ENCODE measurements at regions not wholly inside any gene's neighbourhood (a gene's known extent, or its start where the extent isn't known, plus 50 kb on each side); places are given as distances from the start of the nearest gene placed in this dataset.

DNA sequence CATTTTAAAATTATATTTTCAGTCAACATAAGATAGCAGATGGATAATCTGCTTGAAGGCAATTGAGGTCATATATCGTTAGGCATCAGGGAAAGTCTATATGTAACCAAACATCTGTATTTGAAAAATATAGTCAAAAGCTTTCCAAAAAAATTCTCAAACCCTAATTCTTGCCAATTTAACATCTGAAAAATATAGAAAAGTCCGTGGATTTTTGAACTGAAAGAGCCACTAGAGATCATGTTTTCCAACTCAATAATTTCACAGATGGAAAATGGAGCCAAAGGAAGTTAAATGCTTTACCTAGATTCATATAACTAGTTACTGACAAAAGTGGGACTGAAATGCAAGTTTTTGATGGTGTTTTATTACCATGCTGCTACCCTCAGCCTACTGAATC is 185.1 kb upstream of the ZNF804A start:
- H3K4me1 ChIP-seq (ENCODE audit: control insufficient read depth in 1 of 2, insufficient read depth in 2 of 2, low read length in 2 of 2), result no peaks in the 10 kb centered on the region
- no peak overlapping the region for H3K4me2 ChIP-seq (ENCODE audit: low read length)
- H3K9me2 ChIP-seq (ENCODE audit: insufficient read depth), result no peaks in the 10 kb centered on the region; the same call in 1 of the 2 replicates
- intact Hi-C loops (cut with micrococcal nuclease), result no loop called here
- no peaks in the 10 kb centered on the region for H3K27me3 ChIP-seq (ENCODE audit: insufficient read depth, low read length)
- H3K9ac ChIP-seq (ENCODE audit: low read length), result no peak overlapping the region
- no peak for ATAC-seq
- BruUV-seq (replicated peaks), result no TSS peak
- RAD21 ChIA-PET (ENCODE audit: low non-redundant PET in 1 of 2, low total read pairs in 2 of 2, uncharacterized antibody in 2 of 2, unreplicated experiment in 2 of 2), result no interaction called here
- H2AFZ ChIP-seq (ENCODE audit: low read depth, low read length, poor library complexity, severe bottlenecking), result no peak overlapping the region
- no peaks in the 10 kb centered on the region for H3K36me3 ChIP-seq (ENCODE audit: control insufficient read depth in 1 of 2, insufficient read depth in 2 of 2, low read length in 2 of 2)
- CTCF ChIA-PET, result no interaction called here
- no peak overlapping the region for H3K4me3 ChIP-seq (replicated peaks in 1 of 2; ENCODE audit: low read depth in 1 of 2, low read length in 2 of 2)
- H3K79me2 ChIP-seq (ENCODE audit: insufficient read depth, low read length), result no peaks in the 10 kb centered on the region
- no peaks in the 10 kb centered on the region for H4K20me1 ChIP-seq (ENCODE audit: insufficient read depth)
- POLR2A ChIA-PET, result no interaction called here
- no peak for TF ChIP-seq JUND (IDR thresholded peaks at IDR 0.05)
- no peak for TF ChIP-seq SRF (IDR thresholded peaks at IDR 0.05; ENCODE audit: low read depth)
- no peak for TF ChIP-seq EZH2phosphoT487 (IDR thresholded peaks at IDR 0.05; ENCODE audit: borderline replicate concordance)
- TF ChIP-seq FOSL1 (IDR thresholded peaks at IDR 0.05; ENCODE audit: low read depth), result no peak
- TF ChIP-seq YY1 (IDR thresholded peaks at IDR 0.05; ENCODE audit: extremely low read depth, insufficient replicate concordance, low read depth, low read length), result no peak
- TF ChIP-seq, protein P1, sequence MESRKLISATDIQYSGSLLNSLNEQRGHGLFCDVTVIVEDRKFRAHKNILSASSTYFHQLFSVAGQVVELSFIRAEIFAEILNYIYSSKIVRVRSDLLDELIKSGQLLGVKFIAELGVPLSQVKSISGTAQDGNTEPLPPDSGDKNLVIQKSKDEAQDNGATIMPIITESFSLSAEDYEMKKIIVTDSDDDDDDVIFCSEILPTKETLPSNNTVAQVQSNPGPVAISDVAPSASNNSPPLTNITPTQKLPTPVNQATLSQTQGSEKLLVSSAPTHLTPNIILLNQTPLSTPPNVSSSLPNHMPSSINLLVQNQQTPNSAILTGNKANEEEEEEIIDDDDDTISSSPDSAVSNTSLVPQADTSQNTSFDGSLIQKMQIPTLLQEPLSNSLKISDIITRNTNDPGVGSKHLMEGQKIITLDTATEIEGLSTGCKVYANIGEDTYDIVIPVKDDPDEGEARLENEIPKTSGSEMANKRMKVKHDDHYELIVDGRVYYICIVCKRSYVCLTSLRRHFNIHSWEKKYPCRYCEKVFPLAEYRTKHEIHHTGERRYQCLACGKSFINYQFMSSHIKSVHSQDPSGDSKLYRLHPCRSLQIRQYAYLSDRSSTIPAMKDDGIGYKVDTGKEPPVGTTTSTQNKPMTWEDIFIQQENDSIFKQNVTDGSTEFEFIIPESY (IDR thresholded peaks at IDR 0.05; ENCODE audit: extremely low read depth, insufficient replicate concordance, low read length), result no peak
- TF ChIP-seq CBX3 (IDR thresholded peaks at IDR 0.05; ENCODE audit: low read depth), result no peak
- no peak for TF ChIP-seq ELF1 (IDR thresholded peaks at IDR 0.05; ENCODE audit: borderline replicate concordance, low read depth)
- TF ChIP-seq EGR1 (IDR thresholded peaks at IDR 0.05; ENCODE audit: low read depth), result no peak
- no peak for TF ChIP-seq SP1 (IDR thresholded peaks at IDR 0.05; ENCODE audit: low read depth)
- no peak for TF ChIP-seq ZNF274 (IDR thresholded peaks at IDR 0.05; ENCODE audit: low read depth, low read length)
- TF ChIP-seq, protein P2, sequence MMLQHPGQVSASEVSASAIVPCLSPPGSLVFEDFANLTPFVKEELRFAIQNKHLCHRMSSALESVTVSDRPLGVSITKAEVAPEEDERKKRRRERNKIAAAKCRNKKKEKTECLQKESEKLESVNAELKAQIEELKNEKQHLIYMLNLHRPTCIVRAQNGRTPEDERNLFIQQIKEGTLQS (IDR thresholded peaks at IDR 0.05), result no peak
- no peak overlapping the region for H3K27ac ChIP-seq (ENCODE audit: low read depth, low read length)
- H3K9me3 ChIP-seq (ENCODE audit: control insufficient read depth in 1 of 2, insufficient read depth in 1 of 2, low read depth in 1 of 2, low read length in 2 of 2), result no peaks in the 10 kb centered on the region
- no peak for DNase-seq (ENCODE audit: low read depth, low spot score)
